GM12872 (cell line): ENCODE measurements at regions not wholly inside any gene's neighbourhood (a gene's known extent, or its start where the extent isn't known, plus 50 kb on each side); places are given as distances from the start of the nearest gene placed in this dataset.

Experiments used
- TF ChIP-seq, protein P1 (sequence below): IDR thresholded peaks from 3 replicates; pipeline ENCODE4 v1.5.1; 2011; ENCODE audit warnings: low read depth, mild to moderate bottlenecking, low read length, moderate library complexity; ENCODE audit not compliant: insufficient read depth

DNA sequence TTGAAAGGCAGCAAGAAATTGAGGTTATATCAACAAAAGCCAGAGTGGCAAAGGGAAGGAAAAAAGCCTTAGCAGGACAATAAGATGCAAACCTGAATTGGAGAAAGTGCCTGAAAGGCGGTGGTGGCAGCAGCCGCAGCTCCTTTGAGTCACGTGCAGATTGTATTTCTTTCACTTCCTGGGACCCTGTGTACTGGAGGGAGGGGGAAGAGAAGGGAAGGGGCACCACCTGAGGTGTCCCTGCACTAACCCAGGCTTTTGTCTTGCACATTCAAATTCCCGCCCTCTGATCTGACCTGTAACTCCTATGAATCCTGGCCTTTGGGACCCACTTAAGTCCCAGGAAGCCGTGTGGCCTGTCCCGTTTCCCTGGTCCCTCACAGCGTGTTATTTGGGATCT, 326.1 kb upstream of the SKOR2 start:
- TF ChIP-seq, protein P1, sequence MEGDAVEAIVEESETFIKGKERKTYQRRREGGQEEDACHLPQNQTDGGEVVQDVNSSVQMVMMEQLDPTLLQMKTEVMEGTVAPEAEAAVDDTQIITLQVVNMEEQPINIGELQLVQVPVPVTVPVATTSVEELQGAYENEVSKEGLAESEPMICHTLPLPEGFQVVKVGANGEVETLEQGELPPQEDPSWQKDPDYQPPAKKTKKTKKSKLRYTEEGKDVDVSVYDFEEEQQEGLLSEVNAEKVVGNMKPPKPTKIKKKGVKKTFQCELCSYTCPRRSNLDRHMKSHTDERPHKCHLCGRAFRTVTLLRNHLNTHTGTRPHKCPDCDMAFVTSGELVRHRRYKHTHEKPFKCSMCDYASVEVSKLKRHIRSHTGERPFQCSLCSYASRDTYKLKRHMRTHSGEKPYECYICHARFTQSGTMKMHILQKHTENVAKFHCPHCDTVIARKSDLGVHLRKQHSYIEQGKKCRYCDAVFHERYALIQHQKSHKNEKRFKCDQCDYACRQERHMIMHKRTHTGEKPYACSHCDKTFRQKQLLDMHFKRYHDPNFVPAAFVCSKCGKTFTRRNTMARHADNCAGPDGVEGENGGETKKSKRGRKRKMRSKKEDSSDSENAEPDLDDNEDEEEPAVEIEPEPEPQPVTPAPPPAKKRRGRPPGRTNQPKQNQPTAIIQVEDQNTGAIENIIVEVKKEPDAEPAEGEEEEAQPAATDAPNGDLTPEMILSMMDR: no peak

DNA sequence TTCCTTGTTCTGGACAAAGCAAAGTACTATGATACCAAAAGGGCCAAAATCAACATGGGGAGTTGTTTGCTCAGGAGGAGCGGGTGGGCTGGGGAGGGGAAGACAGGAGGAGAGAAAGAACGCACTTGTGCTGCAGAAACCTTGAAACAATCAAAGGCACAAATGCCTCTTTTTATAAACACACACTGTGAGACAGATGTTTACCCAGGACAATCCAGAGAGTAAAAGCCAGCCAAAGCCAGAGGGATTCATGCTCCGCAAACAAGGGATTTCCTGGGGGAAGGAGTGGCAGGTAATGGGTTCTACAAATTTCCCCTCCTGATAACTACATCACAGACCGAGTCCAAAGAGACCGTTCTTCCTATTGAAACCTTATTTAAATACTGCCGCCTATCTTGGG, 323.5 kb upstream of the SKOR2 start:
- TF ChIP-seq, protein P1: no peak

DNA sequence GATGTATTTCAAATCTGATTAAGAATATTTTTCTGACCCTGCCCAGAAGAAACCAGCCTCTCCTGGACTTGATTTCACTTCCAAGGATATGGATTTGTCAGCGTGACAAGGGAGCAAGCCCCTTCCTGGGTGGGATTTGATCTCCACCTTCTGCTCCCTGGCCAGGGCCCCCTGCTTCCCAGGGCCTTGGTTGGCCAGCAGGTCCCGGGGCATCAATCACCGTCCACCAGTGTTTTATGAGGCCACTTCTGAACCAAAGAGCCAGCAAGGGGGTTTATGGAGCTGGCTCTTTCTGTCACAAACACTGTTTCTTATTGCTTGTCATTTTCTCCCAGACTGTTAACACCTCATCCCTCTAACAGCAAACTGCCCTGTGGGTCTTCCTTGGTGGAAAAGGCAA, 320.5 kb upstream of the SKOR2 start:
- TF ChIP-seq, protein P1: no peak

DNA sequence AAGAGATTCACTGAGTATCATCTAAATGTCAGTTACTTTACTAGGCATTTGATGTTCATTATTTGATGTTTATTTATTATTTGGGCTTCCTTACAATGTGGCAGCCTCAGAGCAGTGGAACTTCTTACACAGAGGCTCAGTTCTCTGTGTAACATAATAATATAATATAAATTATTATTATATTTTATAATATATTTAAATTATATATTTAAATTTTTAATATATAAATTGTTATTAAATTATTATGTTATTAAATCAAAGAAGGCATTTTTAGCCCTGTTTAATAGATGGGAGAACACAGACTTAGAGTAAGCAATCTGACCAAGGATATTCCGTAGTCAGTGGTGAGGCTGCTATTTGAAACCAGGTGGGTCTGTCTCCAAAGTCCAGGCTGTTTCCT, 315.3 kb upstream of the SKOR2 start:
- TF ChIP-seq, protein P1: no peak

- TF ChIP-seq, protein P1: no peak
Measured at GRCh38 chr18:47560723-47561715, 309.6 kb upstream of the SKOR2 start.

- TF ChIP-seq, protein P1: no peak
Measured at GRCh38 chr18:47558110-47558750, 306.8 kb upstream of the SKOR2 start.

GRCh38 chr18:47557160-47557559, 305.7 kb upstream of the SKOR2 start:
- TF ChIP-seq, protein P1: no peak
